ENCODE measurements at regions not wholly inside any gene's neighbourhood (a gene's known extent, or its start where the extent isn't known, plus 50 kb on each side); places are given as distances from the start of the nearest gene placed in this dataset.

- Histone ChIP-seq H3K9ac (ENCODE audit: low read length) (no peak overlapping the region), H3K36me3 (ENCODE audit: insufficient read depth, low read length) (no peaks in the 10 kb centered on the region), H3K4me3 (ENCODE audit: low read depth in 1 of 2, low read length in 2 of 2) (no peak overlapping the region), H3K9me3 (ENCODE audit: low read length) (no peaks in the 10 kb centered on the region), H3K4me1 (ENCODE audit: insufficient read depth, low read length) (no peaks in the 10 kb centered on the region), H3K27ac (ENCODE audit: low read depth, low read length) (no peak overlapping the region), H3K27me3 (ENCODE audit: control insufficient read depth in 1 of 2, insufficient read depth in 2 of 2, low read length in 2 of 2) (no peaks in the 10 kb centered on the region)
Observed at GRCh38 chr12:107526555-107527180, 158.9 kb upstream of the PWP1 start.

- Histone ChIP-seq H3K9me3 (ENCODE audit: low read length) (no peaks in the 10 kb centered on the region), H3K36me3 (ENCODE audit: insufficient read depth, low read length) (no peaks in the 10 kb centered on the region), H3K4me1 (ENCODE audit: insufficient read depth, low read length) (no peaks in the 10 kb centered on the region), H3K27me3 (ENCODE audit: control insufficient read depth in 1 of 2, insufficient read depth in 2 of 2, low read length in 2 of 2) (no peaks in the 10 kb centered on the region), H3K27ac (ENCODE audit: low read depth, low read length) (no peak overlapping the region), H3K9ac (ENCODE audit: low read length) (no peak overlapping the region), H3K4me3 (ENCODE audit: low read depth in 1 of 2, low read length in 2 of 2) (no peak overlapping the region)
Observed at GRCh38 chr12:107528731-107529365, 156.8 kb upstream of the PWP1 start.

GRCh38 chr12:107529991-107530390, 155.6 kb upstream of the PWP1 start:
- Histone ChIP-seq H3K36me3 (ENCODE audit: insufficient read depth, low read length) (no peaks in the 10 kb centered on the region), H3K27me3 (ENCODE audit: control insufficient read depth in 1 of 2, insufficient read depth in 2 of 2, low read length in 2 of 2) (no peaks in the 10 kb centered on the region), H3K9me3 (ENCODE audit: low read length) (no peaks in the 10 kb centered on the region), H3K9ac (ENCODE audit: low read length) (no peak overlapping the region), H3K27ac (ENCODE audit: low read depth, low read length) (no peak overlapping the region), H3K4me3 (ENCODE audit: low read depth in 1 of 2, low read length in 2 of 2) (no peak overlapping the region), H3K4me1 (ENCODE audit: insufficient read depth, low read length) (no peaks in the 10 kb centered on the region)

GRCh38 chr12:107530701-107531100, 154.9 kb upstream of the PWP1 start:
- no peak overlapping the region for H3K4me3 ChIP-seq (ENCODE audit: low read depth in 1 of 2, low read length in 2 of 2)
- H3K9me3 ChIP-seq (ENCODE audit: low read length): no peaks in the 10 kb centered on the region
- no peak overlapping the region for H3K9ac ChIP-seq (ENCODE audit: low read length)
- H3K27me3 ChIP-seq (ENCODE audit: control insufficient read depth in 1 of 2, insufficient read depth in 2 of 2, low read length in 2 of 2): no peaks in the 10 kb centered on the region
- no peaks in the 10 kb centered on the region for H3K36me3 ChIP-seq (ENCODE audit: insufficient read depth, low read length)
- no peaks in the 10 kb centered on the region for H3K4me1 ChIP-seq (ENCODE audit: insufficient read depth, low read length)
- H3K27ac ChIP-seq (ENCODE audit: low read depth, low read length): no peak overlapping the region

GRCh38 chr12:107533218-107533617, 152.4 kb upstream of the PWP1 start:
- no peaks in the 10 kb centered on the region for H3K9me3 ChIP-seq (ENCODE audit: low read length)
- H3K4me3 ChIP-seq (ENCODE audit: low read depth in 1 of 2, low read length in 2 of 2): no peak overlapping the region
- H3K27ac ChIP-seq (ENCODE audit: low read depth, low read length): no peak overlapping the region
- H3K27me3 ChIP-seq (ENCODE audit: control insufficient read depth in 1 of 2, insufficient read depth in 2 of 2, low read length in 2 of 2): no peaks in the 10 kb centered on the region
- H3K9ac ChIP-seq (ENCODE audit: low read length): no peak overlapping the region
- H3K4me1 ChIP-seq (ENCODE audit: insufficient read depth, low read length): no peaks in the 10 kb centered on the region
- H3K36me3 ChIP-seq (ENCODE audit: insufficient read depth, low read length): no peaks in the 10 kb centered on the region

GRCh38 chr12:107536613-107537012, 149.0 kb upstream of the PWP1 start:
- H3K4me1 ChIP-seq (ENCODE audit: insufficient read depth, low read length): no peaks in the 10 kb centered on the region
- H3K9ac ChIP-seq (ENCODE audit: low read length): no peak overlapping the region
- H3K27ac ChIP-seq (ENCODE audit: low read depth, low read length): no peak overlapping the region
- H3K27me3 ChIP-seq (ENCODE audit: control insufficient read depth in 1 of 2, insufficient read depth in 2 of 2, low read length in 2 of 2): no peaks in the 10 kb centered on the region
- H3K36me3 ChIP-seq (ENCODE audit: insufficient read depth, low read length): no peaks in the 10 kb centered on the region
- no peaks in the 10 kb centered on the region for H3K9me3 ChIP-seq (ENCODE audit: low read length)
- H3K4me3 ChIP-seq (ENCODE audit: low read depth in 1 of 2, low read length in 2 of 2): no peak overlapping the region

GRCh38 chr12:107537464-107538119, 148.0 kb upstream of the PWP1 start:
- Histone ChIP-seq H3K36me3 (ENCODE audit: insufficient read depth, low read length) (no peaks in the 10 kb centered on the region), H3K9ac (ENCODE audit: low read length) (no peak overlapping the region), H3K9me3 (ENCODE audit: low read length) (no peaks in the 10 kb centered on the region), H3K4me1 (ENCODE audit: insufficient read depth, low read length) (no peaks in the 10 kb centered on the region), H3K4me3 (ENCODE audit: low read depth in 1 of 2, low read length in 2 of 2) (no peak overlapping the region), H3K27ac (ENCODE audit: low read depth, low read length) (no peak overlapping the region), H3K27me3 (ENCODE audit: control insufficient read depth in 1 of 2, insufficient read depth in 2 of 2, low read length in 2 of 2) (no peaks in the 10 kb centered on the region)

- Histone ChIP-seq H3K27ac (ENCODE audit: low read depth, low read length) (no peak overlapping the region), H3K36me3 (ENCODE audit: insufficient read depth, low read length) (no peaks in the 10 kb centered on the region), H3K4me3 (ENCODE audit: low read depth in 1 of 2, low read length in 2 of 2) (no peak overlapping the region), H3K9me3 (ENCODE audit: low read length) (no peaks in the 10 kb centered on the region), H3K9ac (ENCODE audit: low read length) (no peak overlapping the region), H3K27me3 (ENCODE audit: control insufficient read depth in 1 of 2, insufficient read depth in 2 of 2, low read length in 2 of 2) (no peaks in the 10 kb centered on the region), H3K4me1 (ENCODE audit: insufficient read depth, low read length) (no peaks in the 10 kb centered on the region)
Observed at GRCh38 chr12:107539196-107539939, 146.2 kb upstream of the PWP1 start.

- Histone ChIP-seq H3K9ac (ENCODE audit: low read length) (no peak overlapping the region), H3K27me3 (ENCODE audit: control insufficient read depth in 1 of 2, insufficient read depth in 2 of 2, low read length in 2 of 2) (no peaks in the 10 kb centered on the region), H3K9me3 (ENCODE audit: low read length) (no peaks in the 10 kb centered on the region), H3K4me3 (ENCODE audit: low read depth in 1 of 2, low read length in 2 of 2) (no peak overlapping the region), H3K27ac (ENCODE audit: low read depth, low read length) (no peak overlapping the region), H3K36me3 (ENCODE audit: insufficient read depth, low read length) (no peaks in the 10 kb centered on the region), H3K4me1 (ENCODE audit: insufficient read depth, low read length) (no peaks in the 10 kb centered on the region)
Observed at GRCh38 chr12:107541001-107541705, 144.4 kb upstream of the PWP1 start.

- Histone ChIP-seq H3K9ac (ENCODE audit: low read length) (no peak overlapping the region), H3K9me3 (ENCODE audit: low read length) (no peaks in the 10 kb centered on the region), H3K36me3 (ENCODE audit: insufficient read depth, low read length) (no peaks in the 10 kb centered on the region), H3K4me1 (ENCODE audit: insufficient read depth, low read length) (no peaks in the 10 kb centered on the region), H3K4me3 (ENCODE audit: low read depth in 1 of 2, low read length in 2 of 2) (no peak overlapping the region), H3K27me3 (ENCODE audit: control insufficient read depth in 1 of 2, insufficient read depth in 2 of 2, low read length in 2 of 2) (no peaks in the 10 kb centered on the region), H3K27ac (ENCODE audit: low read depth, low read length) (no peak overlapping the region)
Observed at GRCh38 chr12:107543416-107543815, 142.2 kb upstream of the PWP1 start.

- Histone ChIP-seq H3K9ac (ENCODE audit: low read length) (no peak overlapping the region), H3K4me3 (ENCODE audit: low read depth in 1 of 2, low read length in 2 of 2) (no peak overlapping the region), H3K36me3 (ENCODE audit: insufficient read depth, low read length) (no peaks in the 10 kb centered on the region), H3K9me3 (ENCODE audit: low read length) (no peaks in the 10 kb centered on the region), H3K27ac (ENCODE audit: low read depth, low read length) (no peak overlapping the region), H3K27me3 (ENCODE audit: control insufficient read depth in 1 of 2, insufficient read depth in 2 of 2, low read length in 2 of 2) (no peaks in the 10 kb centered on the region), H3K4me1 (ENCODE audit: insufficient read depth, low read length) (no peaks in the 10 kb centered on the region)
Observed at GRCh38 chr12:107543841-107544240, 141.8 kb upstream of the PWP1 start.
